ENCODE measurements at regions not wholly inside any gene's neighbourhood (a gene's known extent, or its start where the extent isn't known, plus 50 kb on each side); places are given as distances from the start of the nearest gene placed in this dataset.

DNA sequence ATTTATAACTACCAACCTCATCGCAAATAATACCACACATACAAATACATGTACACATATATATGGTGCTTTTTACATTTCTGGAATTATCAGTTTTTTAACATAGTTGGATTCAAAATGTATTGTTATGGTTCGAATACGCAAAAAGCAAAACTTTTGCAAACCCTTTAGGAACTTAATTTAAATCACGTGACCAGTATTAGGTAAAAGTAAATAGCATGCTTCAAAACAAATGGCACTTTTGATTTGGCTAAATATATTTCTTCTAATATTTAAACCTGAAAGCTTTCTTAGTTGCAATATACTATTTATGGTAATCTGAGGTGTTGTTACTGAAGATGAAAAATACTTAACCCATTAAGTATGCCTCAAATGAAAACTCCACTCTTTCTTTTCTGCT, 341.4 kb downstream of the C4orf33 start:
- TF ChIP-seq, protein P1, sequence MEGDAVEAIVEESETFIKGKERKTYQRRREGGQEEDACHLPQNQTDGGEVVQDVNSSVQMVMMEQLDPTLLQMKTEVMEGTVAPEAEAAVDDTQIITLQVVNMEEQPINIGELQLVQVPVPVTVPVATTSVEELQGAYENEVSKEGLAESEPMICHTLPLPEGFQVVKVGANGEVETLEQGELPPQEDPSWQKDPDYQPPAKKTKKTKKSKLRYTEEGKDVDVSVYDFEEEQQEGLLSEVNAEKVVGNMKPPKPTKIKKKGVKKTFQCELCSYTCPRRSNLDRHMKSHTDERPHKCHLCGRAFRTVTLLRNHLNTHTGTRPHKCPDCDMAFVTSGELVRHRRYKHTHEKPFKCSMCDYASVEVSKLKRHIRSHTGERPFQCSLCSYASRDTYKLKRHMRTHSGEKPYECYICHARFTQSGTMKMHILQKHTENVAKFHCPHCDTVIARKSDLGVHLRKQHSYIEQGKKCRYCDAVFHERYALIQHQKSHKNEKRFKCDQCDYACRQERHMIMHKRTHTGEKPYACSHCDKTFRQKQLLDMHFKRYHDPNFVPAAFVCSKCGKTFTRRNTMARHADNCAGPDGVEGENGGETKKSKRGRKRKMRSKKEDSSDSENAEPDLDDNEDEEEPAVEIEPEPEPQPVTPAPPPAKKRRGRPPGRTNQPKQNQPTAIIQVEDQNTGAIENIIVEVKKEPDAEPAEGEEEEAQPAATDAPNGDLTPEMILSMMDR (IDR thresholded peaks at IDR 0.05): no peak
- no peak for TF ChIP-seq EZH2 (IDR thresholded peaks at IDR 0.05; ENCODE audit: borderline replicate concordance, insufficient read depth, low read depth, low read length, poor library complexity, severe bottlenecking)

All from B cell (primary cell).